Left cardiac atrium (tissue), 4 donors: ENCODE measurements at regions not wholly inside any gene's neighbourhood (a gene's known extent, or its start where the extent isn't known, plus 50 kb on each side); places are given as distances from the start of the nearest gene placed in this dataset.

ENCODE experiments used
- ATAC-seq, 2 donors: fragments of 200-7000 bp; cut with Tn5 transposase; one replicate each; pipeline ENCODE4 v1.9.1; 2020; ENCODE audit warnings: mild to moderate bottlenecking in 2 of 2, moderate library complexity in 2 of 2
- DNase-seq: peaks from one replicate; pipeline ENCODE4 v3.0.0-alpha.2; 2020
- intact Hi-C, 2 donors: fragments of 100-400 bp; cut with DNase I; formaldehyde crosslinking; loops; one replicate each; pipeline versions ENCODE4 v1.14.1 to v1.15.1; 2022 to 2023
- donor health status: DM: no; HTN: yes; CAD: no.
- donor health status: DM: no; HTN: yes; CAD: no; lungs with severe emphysema.
- donor health status: DM: yes; HTN: yes; CAD: no.
- donor health status: Dilated cardiomyopathy.

DNA sequence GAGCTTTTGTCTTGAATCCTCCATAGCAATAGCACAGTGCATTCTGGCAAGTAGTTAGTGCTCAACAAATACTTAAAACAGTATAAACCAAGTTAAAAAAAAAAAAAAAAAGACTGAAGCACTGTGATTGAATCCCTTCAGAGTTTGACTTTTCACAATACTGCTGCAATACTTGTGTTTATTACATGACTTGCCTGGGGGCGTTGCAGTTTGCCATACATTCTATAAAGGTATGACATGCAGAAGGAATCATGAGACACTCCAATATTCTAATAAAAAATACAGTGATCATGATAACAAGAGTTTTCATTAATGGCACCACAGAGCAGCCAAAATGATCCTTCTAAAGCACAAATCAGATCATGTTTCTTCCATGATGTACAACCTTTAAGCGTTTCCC, 205.0 kb upstream of the CDKN3 start:
- intact Hi-C loops: no loop called here
- ATAC-seq: no peak

GRCh38 chr14:54192610-54193009, 204.2 kb upstream of the CDKN3 start:
- ATAC-seq: no peak
- DNase-seq: no peak
- intact Hi-C loops: no loop called here

More for the DNA sequence above, 205.0 kb upstream of the CDKN3 start:
- DNase-seq: no peak

DNA sequence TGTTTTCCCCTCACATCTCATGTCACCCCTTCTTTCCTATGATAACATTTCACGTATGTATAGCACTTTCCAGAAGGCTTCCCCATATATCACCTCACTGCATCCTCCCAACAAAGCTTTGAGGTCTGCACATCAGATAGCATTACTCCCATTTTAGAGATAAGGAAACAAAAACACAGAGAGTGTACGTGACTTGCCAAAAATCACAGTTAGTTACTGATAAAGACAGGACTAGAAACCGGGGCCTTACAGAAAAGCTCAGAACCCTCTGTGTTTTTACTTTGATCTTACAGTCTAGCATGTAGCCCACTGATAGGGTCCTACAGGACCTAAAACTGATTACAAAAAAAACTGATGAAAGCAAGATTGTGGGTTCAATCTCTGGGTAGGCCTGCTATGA, 202.9 kb upstream of the CDKN3 start:
- DNase-seq: no peak
- no peak for ATAC-seq
- intact Hi-C loops: no loop called here

DNA sequence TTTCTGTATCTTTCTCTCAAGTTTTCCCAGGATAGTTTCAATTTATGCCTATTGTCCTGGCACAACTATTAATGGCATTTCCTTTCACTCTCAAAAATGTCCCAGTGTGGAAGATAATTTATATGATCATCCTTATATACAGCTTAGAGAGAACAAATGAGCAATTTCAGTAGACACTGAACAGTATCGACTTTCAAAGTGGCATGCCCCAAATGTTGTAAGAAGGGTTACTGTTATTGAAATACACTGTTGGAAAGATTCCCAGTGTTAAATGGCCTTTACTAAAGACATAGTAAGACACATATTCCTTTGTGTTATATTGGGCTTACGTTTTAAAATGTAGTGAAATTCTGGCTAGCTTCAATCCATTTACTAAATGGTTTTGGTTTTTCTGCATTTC, 202.3 kb upstream of the CDKN3 start:
- intact Hi-C loops: no loop called here
- ATAC-seq (no peak), DNase-seq (no peak)

DNA sequence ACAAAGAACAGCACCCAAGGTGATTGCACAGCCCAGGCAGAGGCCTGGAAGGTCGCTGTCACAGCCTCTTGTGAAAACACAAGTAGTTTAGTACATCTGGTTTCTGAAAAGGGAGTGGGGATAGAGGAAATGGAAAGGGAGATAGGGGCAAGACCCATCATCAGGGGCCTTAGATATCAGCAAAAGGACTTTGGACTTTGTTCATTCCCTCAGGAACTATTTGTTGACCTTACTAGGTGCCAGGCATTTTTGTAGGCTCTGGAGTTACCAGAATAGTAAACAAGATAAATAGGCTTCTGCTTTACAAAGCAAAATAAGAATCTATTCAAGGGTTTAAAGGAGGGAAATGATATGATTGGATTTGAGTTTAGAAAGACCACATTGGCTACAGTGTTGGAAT, 199.4 kb upstream of the CDKN3 start:
- no peak for ATAC-seq
- intact Hi-C loops: no loop called here
- no peak for DNase-seq

- ATAC-seq (no peak), DNase-seq (no peak)
- intact Hi-C loops: no loop called here
Observed at GRCh38 chr14:54200726-54201125, 196.1 kb upstream of the CDKN3 start.

DNA sequence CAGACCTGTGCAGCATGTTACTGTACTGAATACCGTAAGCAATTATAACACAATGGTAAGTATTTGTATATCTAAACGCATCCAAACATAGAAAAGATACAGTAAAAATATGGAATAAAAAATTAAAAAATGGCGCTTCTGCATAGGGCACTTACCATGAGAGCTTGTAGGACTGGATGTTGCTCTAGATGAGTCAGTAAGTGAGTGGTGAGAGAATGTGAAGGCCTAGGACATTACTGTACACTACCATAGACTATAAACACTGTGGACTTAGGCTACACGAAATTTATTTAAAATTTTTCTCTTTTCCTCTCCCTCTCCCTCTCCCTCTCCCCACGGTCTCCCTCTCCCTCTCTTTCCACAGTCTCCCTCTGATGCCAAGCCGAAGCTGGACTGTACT, 194.5 kb upstream of the CDKN3 start:
- no peak for DNase-seq
- intact Hi-C loops: no loop called here
- ATAC-seq: no peak

- ATAC-seq: no peak
- intact Hi-C loops: no loop called here
- no peak for DNase-seq
Observed at GRCh38 chr14:54206516-54206915, 190.3 kb upstream of the CDKN3 start.

- peak in 1 of 2 donors; percentile 44 for ATAC-seq
- intact Hi-C loops: no loop called here
- DNase-seq: no peak
Observed at GRCh38 chr14:54207075-54207474, 189.7 kb upstream of the CDKN3 start.

GRCh38 chr14:54207476-54208462, 189.0 kb upstream of the CDKN3 start:
- intact Hi-C loops: no loop called here
- DNase-seq: no peak
- no peak for ATAC-seq

- intact Hi-C loops: no loop called here
- no peak for DNase-seq
Observed at GRCh38 chr14:54208751-54209150, 188.1 kb upstream of the CDKN3 start.

GRCh38 chr14:54209511-54210250, 187.1 kb upstream of the CDKN3 start:
- ATAC-seq (peak in 1 of 2 donors; percentile 52), DNase-seq (no peak)
- intact Hi-C loops: no loop called here

More at GRCh38 chr14:54208751-54209150, 188.1 kb upstream of the CDKN3 start:
- ATAC-seq: no peak

GRCh38 chr14:54211551-54212308, 185.1 kb upstream of the CDKN3 start:
- ATAC-seq: peak; percentile 76 to 84
- intact Hi-C loops: no loop called here
- no peak for DNase-seq

GRCh38 chr14:54213536-54213935, 183.3 kb upstream of the CDKN3 start:
- ATAC-seq (no peak), DNase-seq (no peak)
- intact Hi-C loops: no loop called here

- intact Hi-C loops: no loop called here
- DNase-seq (no peak), ATAC-seq (no peak)
Observed at GRCh38 chr14:54216827-54217226, 180.0 kb upstream of the CDKN3 start.

- DNase-seq (no peak), ATAC-seq (peak in 1 of 2 donors; percentile 32)
- intact Hi-C loops: no loop called here
Observed at GRCh38 chr14:54219261-54220070, 177.3 kb upstream of the CDKN3 start.

GRCh38 chr14:54220071-54220703, 176.6 kb upstream of the CDKN3 start:
- intact Hi-C loops: no loop called here
- peak; percentile 26 for DNase-seq
- peak; percentile 89 to 90 for ATAC-seq

DNA sequence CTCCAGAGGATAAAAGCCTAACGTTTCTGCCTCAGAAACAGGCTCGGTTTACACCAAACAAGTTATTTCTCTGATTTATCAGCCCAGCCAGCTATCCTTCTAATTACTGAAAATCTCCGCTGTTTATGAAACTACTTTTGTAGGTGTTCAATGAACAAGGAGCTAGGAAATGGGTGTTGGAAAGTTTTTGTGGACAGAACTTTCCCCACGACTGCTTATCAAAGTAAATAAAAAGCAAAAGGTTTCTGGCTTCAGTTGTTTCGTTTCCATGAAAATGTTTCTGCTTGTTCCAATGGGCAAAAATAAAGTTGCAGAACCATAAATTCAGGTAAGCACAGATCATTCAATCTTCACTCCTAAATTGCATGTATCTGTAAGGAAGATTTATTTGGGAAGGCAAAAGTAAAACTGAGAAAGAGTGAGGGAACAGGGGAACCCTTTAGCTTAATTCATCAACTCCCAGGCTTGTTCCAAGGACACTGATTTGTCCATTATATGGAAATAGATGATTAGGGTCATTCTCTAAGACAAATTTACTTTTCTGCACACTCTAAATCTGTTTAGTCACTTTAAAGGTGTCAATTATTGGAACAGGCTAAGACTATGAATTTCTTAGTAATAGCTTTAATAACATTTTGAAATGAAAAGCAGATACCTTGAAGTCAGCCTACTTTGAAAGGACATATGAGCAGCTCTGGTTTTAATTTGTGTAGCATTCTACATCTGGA, 175.9 kb upstream of the CDKN3 start:
- ATAC-seq: no peak
- no peak for DNase-seq
- intact Hi-C loops: no loop called here
